ENCODE measurements at regions not wholly inside any gene's neighbourhood (a gene's known extent, or its start where the extent isn't known, plus 50 kb on each side); places are given as distances from the start of the nearest gene placed in this dataset.

DNA sequence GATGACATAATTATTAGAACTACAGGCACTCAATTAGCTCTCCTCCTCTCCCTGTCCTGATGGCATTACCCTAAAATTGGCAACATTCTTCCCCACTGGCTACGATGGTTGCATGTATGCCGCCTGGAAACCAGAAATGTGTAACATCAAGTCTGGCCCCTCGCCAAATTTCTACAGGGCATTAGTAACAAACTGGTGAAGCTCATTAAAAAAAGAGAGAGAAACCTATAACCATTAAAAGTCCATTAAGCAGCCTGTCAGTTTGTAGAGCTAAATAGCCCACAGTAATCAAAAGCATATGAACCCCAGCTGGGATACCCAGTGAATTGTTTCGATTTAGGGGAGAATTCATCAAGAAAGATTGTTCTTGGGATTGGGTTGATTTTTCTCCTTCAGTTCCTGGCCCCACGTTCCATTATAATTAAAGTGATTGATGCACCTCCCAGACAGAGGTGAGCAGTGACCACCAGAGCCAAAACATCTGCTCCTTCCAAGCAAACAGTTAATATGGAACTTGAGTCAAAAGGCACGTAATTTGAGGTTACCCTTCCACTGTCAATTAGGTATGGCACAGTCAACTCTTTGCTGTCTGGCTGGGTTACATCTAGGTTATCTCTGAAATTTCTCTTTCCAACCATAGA is 208.6 kb downstream of the C1D start:
- TF ChIP-seq CTCF (conservative IDR thresholded peaks at IDR 0.05) = no peak
- H3K27me3 Mint-ChIP-seq = peaks cover 5% of the 10 kb centered on the region
- H3K4me1 Mint-ChIP-seq (ENCODE audit: unreplicated experiment) = peaks cover 15% of the 10 kb centered on the region
- no peak overlapping the region for H3K27ac Mint-ChIP-seq
- no peaks in the 10 kb centered on the region for H3K9me3 Mint-ChIP-seq
- no peak for DNase-seq (ENCODE audit: extremely low spot score, unreplicated experiment)
- no peak overlapping the region for H3K4me3 Mint-ChIP-seq
- no peaks in the 10 kb centered on the region for H3K36me3 Mint-ChIP-seq

DNA sequence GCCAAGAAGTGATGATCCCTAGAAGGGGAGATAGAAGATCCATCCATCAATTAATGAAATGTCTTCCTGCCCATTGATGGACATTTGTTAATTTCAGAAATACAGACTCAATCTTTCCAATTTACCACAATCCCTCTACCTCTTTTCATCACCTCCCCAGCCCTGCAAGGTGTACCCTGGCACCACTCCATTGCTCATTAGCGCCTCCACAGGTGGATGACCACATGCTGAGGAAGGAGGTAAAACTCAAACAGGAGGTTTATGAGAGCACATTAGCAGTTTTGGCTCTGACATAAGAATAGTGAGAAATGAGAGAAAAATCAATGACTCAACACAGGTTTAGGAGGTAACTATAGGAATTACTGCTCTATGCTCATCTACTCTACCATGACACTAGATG is 208.0 kb downstream of the C1D start:
- no peak for TF ChIP-seq CTCF (conservative IDR thresholded peaks at IDR 0.05)
- Mint-ChIP-seq H3K4me1 (ENCODE audit: unreplicated experiment) (peaks cover 15% of the 10 kb centered on the region), H3K27ac (no peak overlapping the region), H3K4me3 (no peak overlapping the region), H3K27me3 (peaks cover 5% of the 10 kb centered on the region), H3K36me3 (no peaks in the 10 kb centered on the region), H3K9me3 (no peaks in the 10 kb centered on the region)
- DNase-seq (ENCODE audit: extremely low spot score, unreplicated experiment) = no peak

DNA sequence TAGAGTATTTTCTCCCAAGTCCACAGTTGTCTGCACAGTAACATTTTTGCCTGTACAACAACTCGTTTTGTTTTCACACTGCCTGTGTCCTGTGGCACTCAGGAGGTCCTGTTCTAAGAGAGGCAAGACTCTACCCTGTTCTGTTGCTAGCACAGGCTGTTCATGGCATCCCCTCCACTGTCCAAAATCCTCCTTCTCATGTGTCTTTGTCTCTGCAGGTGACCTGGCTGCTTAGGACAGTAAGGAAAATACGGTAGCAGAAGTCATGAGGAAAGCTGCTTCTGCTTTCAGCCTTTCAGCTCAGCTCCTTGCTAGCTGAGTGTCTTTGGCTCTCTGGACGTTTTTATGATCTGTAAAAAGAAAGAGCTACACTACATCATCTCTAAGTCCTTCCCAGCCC is 205.9 kb downstream of the C1D start:
- no peaks in the 10 kb centered on the region for H3K9me3 Mint-ChIP-seq
- TF ChIP-seq CTCF (conservative IDR thresholded peaks at IDR 0.05) = no peak
- no peak overlapping the region for H3K27ac Mint-ChIP-seq
- H3K36me3 Mint-ChIP-seq = no peaks in the 10 kb centered on the region
- no peaks in the 10 kb centered on the region for H3K27me3 Mint-ChIP-seq
- no peak overlapping the region for H3K4me3 Mint-ChIP-seq
- peaks cover 15% of the 10 kb centered on the region for H3K4me1 Mint-ChIP-seq (ENCODE audit: unreplicated experiment)
- no peak for DNase-seq (ENCODE audit: extremely low spot score, unreplicated experiment)

DNA sequence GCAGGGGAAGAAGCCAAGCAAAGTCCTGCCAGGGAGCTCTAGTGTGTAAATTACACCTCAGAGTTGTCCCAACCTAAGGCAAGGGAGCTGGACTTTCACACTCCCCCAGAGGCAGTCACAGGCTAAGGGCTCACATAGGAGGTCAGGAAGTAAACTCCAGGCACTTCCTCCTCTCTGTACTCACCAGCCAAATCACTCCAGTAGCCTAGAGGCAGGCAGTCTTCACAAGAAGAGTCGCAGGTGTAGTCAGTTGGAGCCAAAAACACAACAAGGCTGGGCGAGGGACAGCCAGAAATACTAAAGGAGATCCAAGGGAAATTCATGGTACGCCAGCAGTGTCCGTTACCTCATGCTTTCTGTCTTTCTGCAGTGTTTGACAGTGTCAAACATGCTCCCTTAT is 205.0 kb downstream of the C1D start:
- Mint-ChIP-seq H3K9me3 (no peaks in the 10 kb centered on the region), H3K4me1 (ENCODE audit: unreplicated experiment) (peaks cover 12% of the 10 kb centered on the region), H3K27ac (no peak overlapping the region), H3K27me3 (no peaks in the 10 kb centered on the region), H3K4me3 (no peak overlapping the region), H3K36me3 (no peaks in the 10 kb centered on the region)
- DNase-seq (ENCODE audit: extremely low spot score, unreplicated experiment) = no peak
- no peak for TF ChIP-seq CTCF (conservative IDR thresholded peaks at IDR 0.05)

DNA sequence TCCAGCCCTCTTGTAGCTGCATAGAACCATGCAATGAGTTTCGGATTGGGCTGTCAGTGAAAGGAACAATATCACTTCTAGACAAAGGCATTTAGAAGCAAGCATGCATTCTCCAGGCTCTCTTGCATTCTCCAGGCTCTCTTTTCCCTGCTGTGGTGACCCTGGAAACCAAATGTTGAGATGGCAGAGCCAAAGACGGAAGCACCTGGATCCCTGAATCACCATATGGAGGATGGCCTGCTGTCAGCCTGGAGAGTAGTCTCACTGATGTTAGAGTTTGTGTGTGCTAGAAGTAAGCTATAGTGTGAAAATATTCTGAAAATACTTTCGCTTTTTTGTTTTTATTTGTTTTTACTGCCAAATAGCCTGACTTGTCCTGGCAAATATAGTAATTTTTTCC is 203.9 kb downstream of the C1D start:
- H3K4me3 Mint-ChIP-seq = no peak overlapping the region
- no peak for DNase-seq (ENCODE audit: extremely low spot score, unreplicated experiment)
- no peaks in the 10 kb centered on the region for H3K9me3 Mint-ChIP-seq
- peaks cover 5% of the 10 kb centered on the region for H3K4me1 Mint-ChIP-seq (ENCODE audit: unreplicated experiment)
- no peaks in the 10 kb centered on the region for H3K27me3 Mint-ChIP-seq
- TF ChIP-seq CTCF (conservative IDR thresholded peaks at IDR 0.05) = no peak
- no peak overlapping the region for H3K27ac Mint-ChIP-seq
- no peaks in the 10 kb centered on the region for H3K36me3 Mint-ChIP-seq

DNA sequence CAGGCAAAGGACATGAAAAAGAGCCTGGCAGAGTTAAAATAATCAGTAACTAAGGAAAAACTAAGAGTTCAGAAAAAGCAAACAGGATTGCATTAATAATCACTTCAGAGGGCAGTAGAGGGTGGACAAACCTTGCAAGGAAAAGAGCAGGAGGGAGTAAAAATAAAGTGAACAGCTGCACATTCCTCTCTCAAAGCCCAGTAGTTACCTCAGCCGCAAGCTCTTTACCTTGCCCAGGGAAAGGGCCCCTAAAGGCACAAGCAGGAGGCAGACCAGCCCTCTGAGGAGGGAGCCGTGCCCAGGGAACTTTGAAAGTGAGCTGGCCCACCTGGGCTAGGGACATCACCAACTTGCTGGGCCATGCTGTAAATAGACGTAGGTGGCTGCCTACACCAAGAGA is 196.9 kb downstream of the C1D start:
- Mint-ChIP-seq H3K27me3 (no peaks in the 10 kb centered on the region), H3K4me1 (ENCODE audit: unreplicated experiment) (peaks cover 20% of the 10 kb centered on the region), H3K9me3 (no peaks in the 10 kb centered on the region), H3K4me3 (no peak overlapping the region), H3K36me3 (no peaks in the 10 kb centered on the region), H3K27ac (no peak overlapping the region)
- TF ChIP-seq CTCF (conservative IDR thresholded peaks at IDR 0.05) = no peak
- no peak for DNase-seq (ENCODE audit: extremely low spot score, unreplicated experiment)

Measured in type B pancreatic cell (in vitro differentiated cells).